Progenitor cell of endocrine pancreas (in vitro differentiated cells): ENCODE measurements at regions not wholly inside any gene's neighbourhood (a gene's known extent, or its start where the extent isn't known, plus 50 kb on each side); places are given as distances from the start of the nearest gene placed in this dataset.
"Not testable (repeated sequence)": the region's sequence is repeated elsewhere in the genome, so short reads cannot be mapped to it uniquely, and the experiment has no call there.

Source experiments
- DNase-seq: peaks from one replicate; pipeline ENCODE4 v3.0.0; 2021; ENCODE audit warnings: low spot score; ENCODE audit not compliant: unreplicated experiment
- H3K27ac Mint-ChIP-seq: 2 replicates; pipeline ENCODE4 v1.8.0; 2021; ENCODE audit warnings: mild to moderate bottlenecking, moderate library complexity, mixed read lengths
- H3K27me3 Mint-ChIP-seq: 2 replicates; pipeline ENCODE4 v1.8.0; 2021; ENCODE audit warnings: mixed read lengths
- H3K36me3 Mint-ChIP-seq: 2 replicates; pipeline ENCODE4 v1.8.0; 2022; ENCODE audit warnings: mixed read lengths; ENCODE audit not compliant: insufficient read depth
- H3K4me1 Mint-ChIP-seq: 2 replicates; pipeline ENCODE4 v1.8.0; 2021; ENCODE audit warnings: low read depth, mixed read lengths
- H3K4me3 Mint-ChIP-seq: 2 replicates; pipeline ENCODE4 v1.8.0; 2021; ENCODE audit warnings: low read depth, mild to moderate bottlenecking, moderate library complexity, mixed read lengths
- H3K9me3 Mint-ChIP-seq: 2 replicates; pipeline ENCODE4 v1.8.0; 2021; ENCODE audit warnings: low read depth, mixed read lengths
- TF ChIP-seq, protein P1 (sequence below): fragments of 200-600 bp; sonication (generic); IDR thresholded peaks from one replicate; pipeline ENCODE4 v1.5.0; 2021; ENCODE audit warnings: antibody characterized with exemption, mild to moderate bottlenecking; ENCODE audit not compliant: unreplicated experiment

- DNase-seq, result no peak
- Mint-ChIP-seq H3K9me3 (no peaks in the 10 kb centered on the region), H3K4me3 (no peak overlapping the region), H3K27ac (no peak overlapping the region), H3K36me3 (no peaks in the 10 kb centered on the region), H3K4me1 (peaks cover 5% of the 10 kb centered on the region), H3K27me3 (no peaks in the 10 kb centered on the region)
- TF ChIP-seq, protein P1, sequence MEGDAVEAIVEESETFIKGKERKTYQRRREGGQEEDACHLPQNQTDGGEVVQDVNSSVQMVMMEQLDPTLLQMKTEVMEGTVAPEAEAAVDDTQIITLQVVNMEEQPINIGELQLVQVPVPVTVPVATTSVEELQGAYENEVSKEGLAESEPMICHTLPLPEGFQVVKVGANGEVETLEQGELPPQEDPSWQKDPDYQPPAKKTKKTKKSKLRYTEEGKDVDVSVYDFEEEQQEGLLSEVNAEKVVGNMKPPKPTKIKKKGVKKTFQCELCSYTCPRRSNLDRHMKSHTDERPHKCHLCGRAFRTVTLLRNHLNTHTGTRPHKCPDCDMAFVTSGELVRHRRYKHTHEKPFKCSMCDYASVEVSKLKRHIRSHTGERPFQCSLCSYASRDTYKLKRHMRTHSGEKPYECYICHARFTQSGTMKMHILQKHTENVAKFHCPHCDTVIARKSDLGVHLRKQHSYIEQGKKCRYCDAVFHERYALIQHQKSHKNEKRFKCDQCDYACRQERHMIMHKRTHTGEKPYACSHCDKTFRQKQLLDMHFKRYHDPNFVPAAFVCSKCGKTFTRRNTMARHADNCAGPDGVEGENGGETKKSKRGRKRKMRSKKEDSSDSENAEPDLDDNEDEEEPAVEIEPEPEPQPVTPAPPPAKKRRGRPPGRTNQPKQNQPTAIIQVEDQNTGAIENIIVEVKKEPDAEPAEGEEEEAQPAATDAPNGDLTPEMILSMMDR, result no peak
Observed at GRCh38 chr3:152682477-152682876, 152.5 kb upstream of the P2RY1 start.

GRCh38 chr3:152683521-152683999, 151.4 kb upstream of the P2RY1 start:
- peaks cover 5% of the 10 kb centered on the region for H3K4me1 Mint-ChIP-seq
- H3K36me3 Mint-ChIP-seq, result no peaks in the 10 kb centered on the region
- H3K4me3 Mint-ChIP-seq, result no peak overlapping the region
- H3K27ac Mint-ChIP-seq, result no peak overlapping the region
- DNase-seq, result no peak
- TF ChIP-seq, protein P1, result no peak
- no peaks in the 10 kb centered on the region for H3K27me3 Mint-ChIP-seq
- H3K9me3 Mint-ChIP-seq, result no peaks in the 10 kb centered on the region

- no peak overlapping the region for H3K27ac Mint-ChIP-seq
- H3K36me3 Mint-ChIP-seq, result no peaks in the 10 kb centered on the region
- peaks cover 5% of the 10 kb centered on the region for H3K4me1 Mint-ChIP-seq
- H3K27me3 Mint-ChIP-seq, result no peaks in the 10 kb centered on the region
- H3K9me3 Mint-ChIP-seq, result no peaks in the 10 kb centered on the region
- TF ChIP-seq, protein P1, result no peak
- DNase-seq, result no peak
- no peak overlapping the region for H3K4me3 Mint-ChIP-seq
Observed at GRCh38 chr3:152684279-152684678, 150.7 kb upstream of the P2RY1 start.

DNA sequence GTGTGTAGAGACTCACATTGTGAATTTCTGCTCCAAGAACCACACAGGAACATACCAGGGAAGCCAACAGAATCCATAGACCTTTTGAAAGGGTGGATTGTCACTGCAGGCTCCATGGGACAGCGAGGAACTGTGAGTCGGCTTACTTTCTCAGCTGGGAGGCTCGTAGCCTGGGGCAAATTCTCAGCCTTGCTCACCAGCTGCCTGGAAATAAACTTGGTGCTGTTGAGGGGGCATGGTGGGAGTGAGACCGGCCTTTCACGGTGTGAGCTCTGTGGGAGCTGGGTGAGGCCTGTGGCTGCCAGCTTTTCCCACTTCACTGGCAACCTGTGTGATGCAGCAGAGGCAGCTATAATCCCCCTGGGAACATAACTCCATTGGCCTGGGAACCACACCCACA, 146.6 kb upstream of the P2RY1 start:
- DNase-seq, result no peak
- H3K27ac Mint-ChIP-seq, result no peak overlapping the region
- TF ChIP-seq, protein P1, result no peak
- H3K9me3 Mint-ChIP-seq, result peaks cover 22% of the 10 kb centered on the region
- H3K4me3 Mint-ChIP-seq, result no peak overlapping the region
- no peaks in the 10 kb centered on the region for H3K27me3 Mint-ChIP-seq
- H3K36me3 Mint-ChIP-seq, result peaks cover 1% of the 10 kb centered on the region
- H3K4me1 Mint-ChIP-seq, result no peaks in the 10 kb centered on the region

DNA sequence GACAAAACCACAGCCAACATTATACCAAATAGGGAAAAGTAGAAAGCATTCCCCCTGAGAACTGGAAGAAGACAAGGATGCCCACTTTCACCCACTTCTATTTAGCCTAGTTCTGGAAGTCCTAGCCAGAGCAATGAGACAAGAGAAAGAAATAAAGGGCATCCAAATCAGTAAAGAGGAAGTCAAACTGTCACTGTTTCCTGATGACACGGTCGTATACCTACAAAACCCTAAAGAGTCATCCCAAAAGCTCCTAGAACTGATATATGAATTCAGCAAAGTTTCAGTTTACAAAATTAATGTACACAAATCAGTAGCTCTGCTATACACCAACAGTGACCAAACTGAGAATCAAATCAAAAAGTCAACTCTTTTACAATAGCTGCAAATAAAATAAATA, 142.6 kb upstream of the P2RY1 start:
- peaks cover 27% of the 10 kb centered on the region for H3K9me3 Mint-ChIP-seq
- not testable (repeated sequence) for H3K4me3 Mint-ChIP-seq, H3K27ac Mint-ChIP-seq, H3K36me3 Mint-ChIP-seq, H3K4me1 Mint-ChIP-seq, DNase-seq, H3K27me3 Mint-ChIP-seq

DNA sequence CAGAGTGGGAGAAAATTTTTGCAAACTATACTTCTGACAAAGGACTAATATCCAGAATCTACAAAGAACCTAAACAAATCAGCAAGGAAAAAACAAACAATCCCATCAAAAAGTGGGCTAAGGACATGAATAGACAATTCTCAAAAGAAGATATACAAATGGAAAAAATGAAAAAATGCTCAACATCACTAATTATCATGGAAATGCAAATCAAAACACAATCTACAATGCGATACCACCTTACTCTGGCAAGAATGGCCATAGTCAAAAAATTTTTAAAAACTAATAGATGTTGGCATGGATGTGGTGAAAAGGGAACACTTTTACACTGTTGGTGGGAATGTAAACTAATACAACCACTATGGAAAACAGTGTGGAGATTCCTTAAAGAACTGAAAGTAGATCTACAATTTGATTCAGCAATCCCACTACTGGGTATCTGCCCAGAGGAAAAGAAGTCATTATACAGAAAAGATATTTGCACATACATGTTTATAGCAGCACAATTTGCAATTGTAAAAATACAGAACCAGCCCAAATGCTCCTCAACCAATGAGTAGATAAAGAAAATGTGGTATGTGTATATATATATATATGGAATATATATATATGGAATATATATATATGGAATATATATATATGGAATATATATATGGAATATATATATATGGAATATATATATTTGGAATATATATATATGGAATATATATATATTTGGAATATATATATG, 141.2 kb upstream of the P2RY1 start:
- H3K36me3 Mint-ChIP-seq, result not testable (repeated sequence)

More for the DNA sequence above, 141.2 kb upstream of the P2RY1 start:
- not testable (repeated sequence) for DNase-seq, H3K27ac Mint-ChIP-seq, H3K27me3 Mint-ChIP-seq, H3K4me3 Mint-ChIP-seq, H3K4me1 Mint-ChIP-seq
- peaks cover 27% of the 10 kb centered on the region for H3K9me3 Mint-ChIP-seq
